GM12878 (cell line): ENCODE measurements at regions not wholly inside any gene's neighbourhood (a gene's known extent, or its start where the extent isn't known, plus 50 kb on each side); places are given as distances from the start of the nearest gene placed in this dataset.

Experiments used
- MEF2A ChIP-seq: IDR thresholded peaks from 2 replicates; pipeline ENCODE4 v1.6.1; 2011; ENCODE audit warnings: low read depth, mild to moderate bottlenecking, low read length, moderate library complexity; ENCODE audit not compliant: insufficient read depth
- POLR2A ChIP-seq: IDR thresholded peaks from 2 replicates; pipeline ENCODE4 v1.6.1; 2011; ENCODE audit warnings: low read depth, mild to moderate bottlenecking, low read length
- YY1 ChIP-seq: IDR thresholded peaks from 2 replicates; pipeline ENCODE4 v1.6.1; 2011; ENCODE audit warnings: low read depth, mild to moderate bottlenecking, low read length

DNA sequence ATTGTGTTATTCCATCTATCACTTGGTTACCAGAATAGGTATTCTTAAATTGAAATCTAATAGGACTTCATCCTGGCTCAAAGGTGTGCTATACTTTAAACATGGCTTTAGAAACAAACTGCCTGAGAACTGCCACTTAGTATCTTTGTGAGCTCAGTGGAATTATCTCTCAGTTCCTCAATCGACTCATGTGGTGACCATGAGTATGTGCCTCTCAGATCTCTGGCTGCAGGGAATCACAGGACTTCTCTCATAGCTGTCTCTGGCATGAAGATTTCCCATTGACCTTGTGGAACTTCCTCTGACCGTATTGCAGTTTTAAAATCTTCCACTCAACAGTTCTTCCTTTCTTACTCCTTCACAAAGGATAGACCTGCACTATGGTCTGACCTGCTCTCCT, 681.9 kb upstream of the BOD1L1 start:
- TF ChIP-seq MEF2A: no peak
- no peak for TF ChIP-seq YY1
- TF ChIP-seq POLR2A: no peak
